Ovary (tissue), 7 donors: ENCODE measurements at regions not wholly inside any gene's neighbourhood (a gene's known extent, or its start where the extent isn't known, plus 50 kb on each side); places are given as distances from the start of the nearest gene placed in this dataset.
"Not testable (repeated sequence)": the region's sequence is repeated elsewhere in the genome, so short reads cannot be mapped to it uniquely, and the experiment has no call there.

Source experiments
- DNase-seq, 5 donors: peaks; one replicate each; pipeline ENCODE4 v3.0.0-alpha.2; 2019 to 2020
- H3K27ac ChIP-seq, 2 donors: fragments of 200-600 bp; one replicate each; pipeline versions ENCODE4 v1.5.1 to v1.8.0; 2019 to 2022
- H3K27me3 ChIP-seq: fragments of 200-600 bp; one replicate; pipeline ENCODE4 v1.8.0; 2022
- H3K36me3 ChIP-seq: fragments of 200-600 bp; sonication (generic); one replicate; pipeline ENCODE4 v1.5.1; 2019
- H3K4me1 ChIP-seq: one replicate; pipeline ENCODE4 v1.8.1; 2013; ENCODE audit warnings: mild to moderate bottlenecking, moderate library complexity; ENCODE audit not compliant: insufficient read depth
- H3K4me3 ChIP-seq: fragments of 200-600 bp; sonication (generic); one replicate; pipeline ENCODE4 v1.5.1; 2017
- H3K9me3 ChIP-seq, 2 donors: fragments of 200-600 bp in 1 of 2; sonication (generic) in 1 of 2; one replicate each; pipeline versions ENCODE4 v1.5.1 to v1.8.1; 2013 to 2019; ENCODE audit warnings: mild to moderate bottlenecking in 1 of 2, moderate library complexity in 1 of 2
- EP300 ChIP-seq: sonication (generic); formaldehyde crosslinking; IDR thresholded peaks from one replicate; pipeline ENCODE4 v1.6.1; 2017; ENCODE audit warnings: antibody characterized with exemption
- POLR2A ChIP-seq: fragments of 450-650 bp; IDR thresholded peaks from one replicate; pipeline ENCODE4 v1.6.1; 2017; ENCODE audit warnings: antibody characterized with exemption, mild to moderate bottlenecking, moderate library complexity
- WGBS, 3 donors: extraction: QIAGEN DNeasy Blood & Tissue Kit in 1 of 3; methylation state at CpG; one replicate each; pipeline versions ENCODE4 v1.1.5 to v1.1.7; 2013 to 2017; 5-methylcytosine and 5-hydroxymethylcytosine counted together
- intact Hi-C, 4 donors: fragments of 100-400 bp; cut with DNase I; formaldehyde crosslinking; loops; one replicate each; pipeline versions ENCODE4 v1.11.0 to v1.15.1; 2022 to 2023
- TF ChIP-seq, protein P1 (sequence below), 3 donors: fragments of 450-650 bp in 2 of 3; fragments of 200-600 bp in 1 of 3; IDR thresholded peaks; one replicate each; pipeline versions ENCODE4 v1.5.1 to v1.8.0; 2016 to 2022; ENCODE audit warnings: antibody characterized with exemption in 3 of 3, mild to moderate bottlenecking in 1 of 3
- donor health status: DM: no; HTN: no; CAD: no; lungs with moderate emphysema.
- donor health status: DM: no; HTN: no; CAD: no.
- donor health status: Bipolar disorder and iron deficiency.
- donor health status: DM: no; HTN: no; CAD: no.
- donor health status: DM: yes; HTN: yes; CAD: no.

DNA sequence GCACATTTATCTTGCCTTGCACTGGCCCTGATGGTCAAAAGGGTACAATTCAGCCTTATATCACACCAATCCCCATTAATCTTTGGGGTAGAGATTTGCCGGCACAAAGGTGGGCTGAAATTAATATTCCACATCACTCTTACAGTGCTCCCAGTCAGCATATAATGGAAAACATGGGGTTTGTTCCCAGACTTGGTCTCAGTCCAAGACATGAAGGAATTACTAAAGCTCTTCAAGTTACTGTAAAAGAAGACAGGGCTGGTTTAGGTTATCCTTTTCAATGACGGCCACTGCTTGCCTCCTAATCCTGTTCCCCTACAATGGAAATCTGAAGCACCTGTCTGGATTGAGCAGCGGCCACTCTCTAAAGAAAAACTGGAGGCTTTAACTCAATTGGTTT lies 160.7 kb downstream of the IER5 start:
- intact Hi-C loops, result no loop called here
- no peak for DNase-seq
- Histone ChIP-seq H3K27ac (no peak overlapping the region), H3K36me3 (no peaks in the 10 kb centered on the region), H3K27me3 (no peaks in the 10 kb centered on the region), H3K9me3 (no peaks in the 10 kb centered on the region), H3K4me3 (no peak overlapping the region), H3K4me1 (no peaks in the 10 kb centered on the region)
- WGBS, 3 donors, result 76 to 80% (median 78%) methylated on average over 3 of the region's 3 CpGs
- TF ChIP-seq POLR2A (no peak), EP300 (no peak)
- TF ChIP-seq, protein P1, sequence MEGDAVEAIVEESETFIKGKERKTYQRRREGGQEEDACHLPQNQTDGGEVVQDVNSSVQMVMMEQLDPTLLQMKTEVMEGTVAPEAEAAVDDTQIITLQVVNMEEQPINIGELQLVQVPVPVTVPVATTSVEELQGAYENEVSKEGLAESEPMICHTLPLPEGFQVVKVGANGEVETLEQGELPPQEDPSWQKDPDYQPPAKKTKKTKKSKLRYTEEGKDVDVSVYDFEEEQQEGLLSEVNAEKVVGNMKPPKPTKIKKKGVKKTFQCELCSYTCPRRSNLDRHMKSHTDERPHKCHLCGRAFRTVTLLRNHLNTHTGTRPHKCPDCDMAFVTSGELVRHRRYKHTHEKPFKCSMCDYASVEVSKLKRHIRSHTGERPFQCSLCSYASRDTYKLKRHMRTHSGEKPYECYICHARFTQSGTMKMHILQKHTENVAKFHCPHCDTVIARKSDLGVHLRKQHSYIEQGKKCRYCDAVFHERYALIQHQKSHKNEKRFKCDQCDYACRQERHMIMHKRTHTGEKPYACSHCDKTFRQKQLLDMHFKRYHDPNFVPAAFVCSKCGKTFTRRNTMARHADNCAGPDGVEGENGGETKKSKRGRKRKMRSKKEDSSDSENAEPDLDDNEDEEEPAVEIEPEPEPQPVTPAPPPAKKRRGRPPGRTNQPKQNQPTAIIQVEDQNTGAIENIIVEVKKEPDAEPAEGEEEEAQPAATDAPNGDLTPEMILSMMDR (IDR thresholded peaks at IDR 0.05), result no peak

DNA sequence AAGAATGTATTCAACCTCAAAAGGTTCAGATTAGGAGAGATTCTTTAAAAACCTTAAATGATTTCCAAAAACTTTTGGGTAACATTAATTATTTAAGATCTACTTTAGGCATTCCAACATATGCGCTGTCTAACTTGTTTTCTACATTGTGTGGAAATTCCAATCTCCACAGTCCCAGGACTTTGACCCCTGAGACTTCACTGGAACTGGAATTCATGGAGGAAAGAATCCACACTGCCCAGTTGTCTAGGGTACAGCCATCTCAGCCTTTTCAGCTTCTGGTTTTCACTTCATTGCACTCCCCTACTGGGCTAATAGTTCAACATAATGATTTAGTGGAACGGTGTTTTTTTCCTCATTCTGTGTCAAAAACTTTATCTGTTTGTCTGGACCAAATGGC lies 161.5 kb downstream of the IER5 start:
- H3K4me3 ChIP-seq, result no peak overlapping the region
- DNase-seq, result no peak
- H3K9me3 ChIP-seq, result no peaks in the 10 kb centered on the region
- intact Hi-C loops, result no loop called here
- no peaks in the 10 kb centered on the region for H3K36me3 ChIP-seq
- no peaks in the 10 kb centered on the region for H3K27me3 ChIP-seq
- TF ChIP-seq POLR2A, result no peak
- TF ChIP-seq, protein P1 (IDR thresholded peaks at IDR 0.05), result no peak
- no peaks in the 10 kb centered on the region for H3K4me1 ChIP-seq
- H3K27ac ChIP-seq, result no peak overlapping the region
- WGBS, 3 donors, result 72 to 83% (median 76%) methylated on average over 2 of the region's 2 CpGs

DNA sequence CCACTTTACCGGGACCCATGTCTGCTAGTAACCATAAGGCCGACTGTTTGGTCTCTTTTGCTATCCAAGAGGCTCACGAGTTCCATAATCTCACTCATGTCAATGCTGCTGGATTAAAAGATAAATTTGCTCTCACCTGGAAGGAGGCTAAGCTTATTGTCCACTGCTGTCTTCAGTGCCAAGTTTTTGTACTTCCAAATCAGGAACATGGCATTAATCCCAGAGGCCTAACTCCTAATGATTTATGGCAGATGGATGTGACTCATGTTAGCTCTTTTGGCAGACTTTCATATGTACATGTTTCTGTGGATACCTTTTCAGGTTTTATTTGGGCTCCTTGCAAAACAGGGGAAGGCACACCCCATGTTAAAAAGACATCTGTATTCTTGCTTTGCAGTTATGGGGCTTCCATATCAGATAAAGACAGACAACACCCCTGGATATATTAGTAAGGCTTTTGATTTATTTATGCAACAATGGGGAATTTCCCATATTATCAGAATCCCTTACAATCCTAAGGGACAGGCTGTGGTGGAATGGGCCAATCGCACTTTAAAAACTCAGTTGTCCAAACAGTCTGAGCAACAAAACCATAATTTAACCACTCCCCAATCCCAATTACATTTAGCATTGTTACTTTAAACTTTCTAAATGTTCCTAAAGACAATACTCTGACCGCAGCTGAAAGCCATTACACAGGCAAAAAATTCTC lies 162.7 kb downstream of the IER5 start:
- H3K27ac ChIP-seq, result no peak overlapping the region
- intact Hi-C loops, result no loop called here
- H3K9me3 ChIP-seq, result no peaks in the 10 kb centered on the region
- no peak for DNase-seq
- H3K4me1 ChIP-seq, result no peaks in the 10 kb centered on the region
- TF ChIP-seq, protein P1 (IDR thresholded peaks at IDR 0.05), result no peak
- TF ChIP-seq POLR2A (no peak), EP300 (no peak)
- 22 to 32% (median 23%) methylated on average over 5 of the region's 5 CpGs for WGBS, 3 donors
- no peak overlapping the region for H3K4me3 ChIP-seq
- no peaks in the 10 kb centered on the region for H3K27me3 ChIP-seq
- H3K36me3 ChIP-seq, result no peaks in the 10 kb centered on the region

DNA sequence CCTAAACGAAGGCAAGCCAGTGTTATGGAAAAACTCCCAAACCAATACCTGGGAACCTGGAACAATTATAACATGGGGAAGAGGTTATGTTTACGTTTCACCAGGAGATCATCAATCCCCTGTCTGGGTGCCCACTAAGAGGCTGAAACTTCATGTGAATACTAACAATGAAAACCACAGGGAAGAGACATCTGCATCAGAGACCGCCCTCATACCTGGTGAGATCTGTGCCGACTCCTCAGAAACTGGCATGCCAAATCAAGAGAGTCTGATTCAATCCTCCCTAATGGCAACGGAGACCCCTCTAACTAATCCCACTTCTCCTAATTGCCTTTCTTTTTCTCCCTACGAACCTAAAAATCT lies 163.2 kb downstream of the IER5 start:
- no peaks in the 10 kb centered on the region for H3K4me1 ChIP-seq
- H3K36me3 ChIP-seq, result no peaks in the 10 kb centered on the region
- no peaks in the 10 kb centered on the region for H3K9me3 ChIP-seq
- no peak for TF ChIP-seq EP300
- TF ChIP-seq POLR2A, result no peak
- TF ChIP-seq, protein P1 (IDR thresholded peaks at IDR 0.05), result no peak
- H3K4me3 ChIP-seq, result no peak overlapping the region
- 41 to 45% (median 44%) methylated on average over 6 of the region's 6 CpGs for WGBS, 3 donors
- intact Hi-C loops, result no loop called here
- no peak for DNase-seq
- H3K27me3 ChIP-seq, result no peaks in the 10 kb centered on the region
- no peak overlapping the region for H3K27ac ChIP-seq

GRCh38 chr1:181253601-181254000 lies 165.1 kb downstream of the IER5 start:
- H3K36me3 ChIP-seq, H3K9me3 ChIP-seq, H3K27me3 ChIP-seq, H3K4me3 ChIP-seq, intact Hi-C loops, DNase-seq, H3K27ac ChIP-seq, H3K4me1 ChIP-seq: not testable (repeated sequence)
- 47 to 49% (median 48%) methylated on average over 2 of the region's 2 CpGs for WGBS, 3 donors
